ENCODE measurements at regions not wholly inside any gene's neighbourhood (a gene's known extent, or its start where the extent isn't known, plus 50 kb on each side); places are given as distances from the start of the nearest gene placed in this dataset.
A peak's percentile ranks its signal among the peaks of the same experiment; 100 is the strongest.

DNA sequence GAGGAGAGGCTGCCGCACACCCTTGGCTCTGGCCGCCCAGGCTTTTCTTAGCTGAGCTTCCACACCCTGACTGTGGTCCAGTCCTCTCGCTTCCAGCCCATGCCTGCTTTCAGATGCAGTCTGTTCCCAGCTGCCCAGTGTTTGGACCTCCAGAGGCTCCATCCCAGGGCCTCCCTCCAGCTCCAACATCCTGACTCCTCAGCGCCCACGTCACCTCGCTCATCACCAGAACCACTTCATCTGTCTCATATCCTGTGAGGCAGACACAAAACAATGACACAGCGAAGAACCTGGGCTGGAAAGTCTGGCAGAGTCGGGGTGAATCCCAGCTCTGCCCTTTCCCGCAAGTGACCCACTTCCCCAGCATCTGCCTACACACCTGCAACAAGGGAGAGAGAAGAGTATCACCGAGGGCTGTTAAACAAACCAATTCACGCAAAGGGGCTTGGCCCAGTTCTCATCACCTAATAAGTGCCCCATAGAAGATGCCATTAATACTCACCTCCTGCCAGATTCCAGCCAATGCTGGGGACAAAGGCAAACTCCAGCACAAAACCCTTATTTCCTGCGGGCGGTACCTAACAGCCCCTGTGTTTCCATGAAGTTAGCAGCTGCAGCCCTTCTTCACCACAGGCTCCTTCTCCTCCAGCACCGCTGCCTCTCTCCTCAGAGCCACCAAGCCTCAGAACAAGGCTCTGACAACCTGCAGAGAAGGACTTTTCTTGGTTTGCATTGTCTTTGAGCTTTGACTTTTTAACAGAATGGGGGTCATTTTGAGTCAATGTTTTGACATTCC, 133.4 kb upstream of the CDH4 start:
- H3K36me3 ChIP-seq (ENCODE audit: control insufficient read depth in 4 of 4, insufficient read depth in 4 of 4, low read length in 3 of 4): no peaks in the 10 kb centered on the region
- ChIA-PET CTCF (interaction anchor here (0.7 to 1.9 kb wide), 4 partner anchors 16 to 908 kb away, joined by 3 to 4 read pairs (median 3); no protein-coding TSS in a partner anchor), POLR2A (no interaction called here)
- H3K27ac ChIP-seq (ENCODE audit: insufficient read depth in 1 of 2, low read depth in 1 of 2, low read length in 2 of 2, poor library complexity in 1 of 2, severe bottlenecking in 2 of 2): no peak overlapping the region
- peaks cover 0 to 17% (median 8%) of the 10 kb centered on the region in 5 experiments for H3K27me3 ChIP-seq (replicated peaks in 2 of 5; ENCODE audit: control insufficient read depth in 4 of 5, insufficient read depth in 5 of 5, low read length in 4 of 5)
- no peaks in the 10 kb centered on the region for H3K9me3 ChIP-seq (ENCODE audit: control extremely low read depth in 1 of 5, control insufficient read depth in 4 of 5, insufficient read depth in 2 of 5, low read depth in 1 of 5, low read length in 4 of 5)
- no peak for DNase-seq
- WGBS (ENCODE audit: insufficient coverage): 88% methylated on average over 9 of the region's 14 CpGs
- no peak overlapping the region for H3K4me3 ChIP-seq (ENCODE audit: control insufficient read depth in 1 of 7, extremely low read depth in 1 of 7, insufficient read depth in 4 of 7, low read depth in 2 of 7, low read length in 6 of 7)
- H3K4me1 ChIP-seq (ENCODE audit: control extremely low read depth in 1 of 4, control insufficient read depth in 4 of 4, insufficient read depth in 4 of 4, low read length in 3 of 4): peaks cover 0 to 2% (median 0%) of the 10 kb centered on the region in 4 experiments

- H3K36me3 ChIP-seq (ENCODE audit: control insufficient read depth in 4 of 4, insufficient read depth in 4 of 4, low read length in 3 of 4): no peaks in the 10 kb centered on the region
- 98% methylated on average over 7 of the region's 10 CpGs for WGBS (ENCODE audit: insufficient coverage)
- H3K4me3 ChIP-seq (ENCODE audit: control insufficient read depth in 1 of 7, extremely low read depth in 1 of 7, insufficient read depth in 4 of 7, low read depth in 2 of 7, low read length in 6 of 7): no peak overlapping the region
- CTCF ChIA-PET: interaction anchor here (0.7 to 1.9 kb wide), 4 partner anchors 16 to 1061 kb away, joined by 3 to 4 read pairs (median 3); no protein-coding TSS in a partner anchor
- no peaks in the 10 kb centered on the region for H3K9me3 ChIP-seq (ENCODE audit: control extremely low read depth in 1 of 5, control insufficient read depth in 4 of 5, insufficient read depth in 2 of 5, low read depth in 1 of 5, low read length in 4 of 5)
- H3K27me3 ChIP-seq (replicated peaks in 2 of 5; ENCODE audit: control insufficient read depth in 4 of 5, insufficient read depth in 5 of 5, low read length in 4 of 5): peaks cover 0 to 17% (median 7%) of the 10 kb centered on the region in 5 experiments
- no peak for DNase-seq
- H3K27ac ChIP-seq (ENCODE audit: insufficient read depth in 1 of 2, low read depth in 1 of 2, low read length in 2 of 2, poor library complexity in 1 of 2, severe bottlenecking in 2 of 2): no peak overlapping the region
- H3K4me1 ChIP-seq (ENCODE audit: control extremely low read depth in 1 of 4, control insufficient read depth in 4 of 4, insufficient read depth in 4 of 4, low read length in 3 of 4): peaks cover 0 to 2% (median 0%) of the 10 kb centered on the region in 4 experiments
- POLR2A ChIA-PET: no interaction called here
These were observed 132.8 kb upstream of the CDH4 start for GRCh38 chr20:61119273-61119672.

DNA sequence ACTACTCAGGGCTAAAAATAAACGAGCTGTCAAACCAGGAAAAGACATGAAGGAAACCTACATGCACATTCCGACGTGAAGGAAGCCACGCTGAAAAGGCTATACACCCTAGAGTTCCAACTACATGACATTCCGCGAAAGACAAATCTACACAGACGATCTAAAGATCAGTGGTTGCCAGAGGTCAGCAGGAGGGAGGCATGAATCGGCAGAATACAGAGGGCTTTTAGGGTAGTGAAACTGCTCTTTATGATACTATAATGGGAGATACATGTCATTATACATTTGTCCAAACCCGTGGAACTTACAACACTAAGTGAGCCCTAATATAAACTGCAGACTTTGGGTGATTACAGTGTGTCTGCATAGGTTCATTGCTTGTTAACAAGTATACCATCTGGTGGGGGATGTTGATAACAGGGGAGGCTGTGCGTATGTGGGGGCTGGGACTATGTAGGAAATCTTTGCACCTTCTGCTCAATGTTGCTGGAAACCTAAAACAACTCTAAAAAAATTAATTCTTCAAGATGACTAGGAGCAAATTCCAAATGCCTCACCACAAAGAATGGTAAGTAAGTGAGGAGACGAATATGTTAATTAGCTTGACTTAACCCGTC, 132.2 kb upstream of the CDH4 start:
- Histone ChIP-seq H3K27me3 (replicated peaks in 2 of 5; ENCODE audit: control insufficient read depth in 4 of 5, insufficient read depth in 5 of 5, low read length in 4 of 5) (peaks cover 0 to 17% (median 7%) of the 10 kb centered on the region in 5 experiments), H3K4me3 (ENCODE audit: control insufficient read depth in 1 of 7, extremely low read depth in 1 of 7, insufficient read depth in 4 of 7, low read depth in 2 of 7, low read length in 6 of 7) (no peak overlapping the region), H3K27ac (ENCODE audit: insufficient read depth in 1 of 2, low read depth in 1 of 2, low read length in 2 of 2, poor library complexity in 1 of 2, severe bottlenecking in 2 of 2) (no peak overlapping the region), H3K9me3 (ENCODE audit: control extremely low read depth in 1 of 5, control insufficient read depth in 4 of 5, insufficient read depth in 2 of 5, low read depth in 1 of 5, low read length in 4 of 5) (no peaks in the 10 kb centered on the region), H3K4me1 (ENCODE audit: control extremely low read depth in 1 of 4, control insufficient read depth in 4 of 4, insufficient read depth in 4 of 4, low read length in 3 of 4) (peaks cover 0 to 2% (median 0%) of the 10 kb centered on the region in 4 experiments), H3K36me3 (ENCODE audit: control insufficient read depth in 4 of 4, insufficient read depth in 4 of 4, low read length in 3 of 4) (no peaks in the 10 kb centered on the region)
- peak in 1 of 3 donors; percentile 2 for DNase-seq
- WGBS (ENCODE audit: insufficient coverage): 40% methylated on average over 3 of the region's 12 CpGs
- POLR2A ChIA-PET: no interaction called here
- CTCF ChIA-PET: interaction anchor here (1.2 to 1.9 kb wide), 2 partner anchors 910 to 1062 kb away, joined by 3 to 4 read pairs; no protein-coding TSS in a partner anchor

DNA sequence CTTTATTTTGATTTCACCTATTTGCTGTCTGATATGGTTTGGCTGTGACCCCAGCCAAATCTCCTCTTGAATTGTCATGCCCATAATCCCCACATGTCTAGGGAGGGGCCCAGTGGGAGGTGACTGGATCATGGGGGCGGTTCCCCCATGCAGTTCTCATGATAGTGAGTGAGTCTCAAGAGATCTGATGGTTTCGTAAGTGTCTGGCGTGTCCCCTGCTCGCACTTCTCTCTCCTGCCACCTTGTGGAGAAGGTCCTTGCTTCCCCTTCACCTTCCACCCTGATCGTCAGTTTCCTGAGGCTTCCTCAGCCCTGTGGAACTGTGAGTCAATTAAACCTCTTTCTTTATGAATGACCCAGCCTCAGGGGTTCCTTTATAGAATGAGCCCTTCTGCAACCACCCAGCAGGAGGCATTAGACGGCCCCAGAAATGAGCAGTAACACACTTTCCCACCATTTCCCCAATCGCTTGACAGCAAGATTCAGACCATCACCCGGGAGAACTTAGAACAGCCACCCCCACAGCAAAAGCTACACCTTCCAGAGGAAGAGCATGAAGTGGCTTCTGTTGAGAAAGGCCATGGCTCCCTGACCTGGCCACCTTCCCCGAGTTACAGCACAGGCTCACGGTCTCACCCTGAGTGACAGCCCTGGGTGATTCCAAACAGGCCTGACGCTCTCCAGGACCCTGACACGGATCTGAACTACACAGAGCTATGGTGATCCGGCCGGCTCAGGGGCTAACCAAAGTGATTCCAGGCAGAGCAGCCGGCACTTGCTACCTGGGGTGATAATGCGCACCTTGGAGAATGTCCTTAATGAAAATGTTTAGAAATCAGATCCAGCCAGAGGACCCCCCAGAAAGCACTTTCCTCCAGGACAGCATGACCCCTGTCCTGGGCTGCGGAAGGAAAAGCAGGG, 131.2 kb upstream of the CDH4 start:
- WGBS (ENCODE audit: insufficient coverage): 53% methylated on average over 14 of the region's 17 CpGs
- Histone ChIP-seq H3K27ac (ENCODE audit: insufficient read depth in 1 of 2, low read depth in 1 of 2, low read length in 2 of 2, poor library complexity in 1 of 2, severe bottlenecking in 2 of 2) (no peak overlapping the region), H3K4me1 (ENCODE audit: control extremely low read depth in 1 of 4, control insufficient read depth in 4 of 4, insufficient read depth in 4 of 4, low read length in 3 of 4) (peaks cover 0 to 2% (median 0%) of the 10 kb centered on the region in 4 experiments), H3K9me3 (ENCODE audit: control extremely low read depth in 1 of 5, control insufficient read depth in 4 of 5, insufficient read depth in 2 of 5, low read depth in 1 of 5, low read length in 4 of 5) (no peaks in the 10 kb centered on the region), H3K36me3 (ENCODE audit: control insufficient read depth in 4 of 4, insufficient read depth in 4 of 4, low read length in 3 of 4) (no peaks in the 10 kb centered on the region), H3K4me3 (ENCODE audit: control insufficient read depth in 1 of 7, extremely low read depth in 1 of 7, insufficient read depth in 4 of 7, low read depth in 2 of 7, low read length in 6 of 7) (no peak overlapping the region), H3K27me3 (replicated peaks in 2 of 5; ENCODE audit: control insufficient read depth in 4 of 5, insufficient read depth in 5 of 5, low read length in 4 of 5) (peaks cover 0 to 17% (median 7%) of the 10 kb centered on the region in 5 experiments)
- ChIA-PET CTCF (interaction anchor here (1.2 kb wide), 1 partner anchor 1064 kb away, joined by 5 read pairs; no protein-coding TSS in a partner anchor), POLR2A (no interaction called here)
- DNase-seq: peak; percentile 71 to 84 (median 78)

DNA sequence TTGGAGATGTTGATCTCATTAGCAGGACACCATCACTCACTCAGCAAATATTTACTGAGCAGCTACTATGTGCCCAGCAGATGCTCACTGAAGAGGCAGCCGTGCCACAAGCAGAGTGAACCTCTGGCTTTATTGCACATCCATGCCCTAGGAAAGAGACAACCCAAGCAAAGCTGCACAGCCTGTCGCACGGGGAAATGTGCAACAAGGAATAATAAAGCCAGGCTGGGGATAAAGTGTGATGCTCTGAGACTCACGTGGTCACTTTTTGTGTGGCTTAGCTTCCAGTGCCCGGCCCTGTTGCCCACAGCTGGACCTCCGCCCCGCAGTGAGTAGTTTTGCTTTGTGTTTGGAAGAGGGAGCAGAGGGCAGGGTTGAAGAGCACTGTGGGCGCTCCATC, 130.4 kb upstream of the CDH4 start:
- Histone ChIP-seq H3K27ac (ENCODE audit: insufficient read depth in 1 of 2, low read depth in 1 of 2, low read length in 2 of 2, poor library complexity in 1 of 2, severe bottlenecking in 2 of 2) (no peak overlapping the region), H3K4me3 (ENCODE audit: control insufficient read depth in 1 of 7, extremely low read depth in 1 of 7, insufficient read depth in 4 of 7, low read depth in 2 of 7, low read length in 6 of 7) (no peak overlapping the region), H3K27me3 (replicated peaks in 2 of 5; ENCODE audit: control insufficient read depth in 4 of 5, insufficient read depth in 5 of 5, low read length in 4 of 5) (peaks cover 0 to 17% (median 7%) of the 10 kb centered on the region in 5 experiments), H3K9me3 (ENCODE audit: control extremely low read depth in 1 of 5, control insufficient read depth in 4 of 5, insufficient read depth in 2 of 5, low read depth in 1 of 5, low read length in 4 of 5) (no peaks in the 10 kb centered on the region), H3K36me3 (ENCODE audit: control insufficient read depth in 4 of 4, insufficient read depth in 4 of 4, low read length in 3 of 4) (no peaks in the 10 kb centered on the region), H3K4me1 (ENCODE audit: control extremely low read depth in 1 of 4, control insufficient read depth in 4 of 4, insufficient read depth in 4 of 4, low read length in 3 of 4) (peaks cover 0 to 2% (median 0%) of the 10 kb centered on the region in 4 experiments)
- CTCF ChIA-PET: interaction anchor here (1.2 kb wide), 1 partner anchor 1065 kb away, joined by 5 read pairs; no protein-coding TSS in a partner anchor
- POLR2A ChIA-PET: interaction anchor here (0.6 kb wide), 1 partner anchor 8 kb away, joined by 4 read pairs; no protein-coding TSS in a partner anchor
- DNase-seq: no peak
- WGBS (ENCODE audit: insufficient coverage): 96% methylated on average over 5 of the region's 8 CpGs

- WGBS (ENCODE audit: insufficient coverage): 98% methylated on average over 6 of the region's 7 CpGs
- Histone ChIP-seq H3K9me3 (ENCODE audit: control extremely low read depth in 1 of 5, control insufficient read depth in 4 of 5, insufficient read depth in 2 of 5, low read depth in 1 of 5, low read length in 4 of 5) (no peaks in the 10 kb centered on the region), H3K36me3 (ENCODE audit: control insufficient read depth in 4 of 4, insufficient read depth in 4 of 4, low read length in 3 of 4) (no peaks in the 10 kb centered on the region)
These were observed 128.8 kb upstream of the CDH4 start for GRCh38 chr20:61123286-61123685.

More at GRCh38 chr20:61123286-61123685, 128.8 kb upstream of the CDH4 start:
- Histone ChIP-seq H3K27ac (ENCODE audit: insufficient read depth in 1 of 2, low read depth in 1 of 2, low read length in 2 of 2, poor library complexity in 1 of 2, severe bottlenecking in 2 of 2) (no peak overlapping the region), H3K27me3 (replicated peaks in 2 of 5; ENCODE audit: control insufficient read depth in 4 of 5, insufficient read depth in 5 of 5, low read length in 4 of 5) (peaks cover 0 to 14% (median 7%) of the 10 kb centered on the region in 5 experiments), H3K4me3 (ENCODE audit: control insufficient read depth in 1 of 7, extremely low read depth in 1 of 7, insufficient read depth in 4 of 7, low read depth in 2 of 7, low read length in 6 of 7) (no peak overlapping the region), H3K4me1 (ENCODE audit: control extremely low read depth in 1 of 4, control insufficient read depth in 4 of 4, insufficient read depth in 4 of 4, low read length in 3 of 4) (peaks cover 0 to 2% (median 0%) of the 10 kb centered on the region in 4 experiments)
- no peak for DNase-seq
- ChIA-PET POLR2A (no interaction called here), CTCF (interaction anchor here (1.1 to 1.5 kb wide), 3 partner anchors 10 to 913 kb away, joined by 3 to 4 read pairs (median 3); no protein-coding TSS in a partner anchor)

Measured in common myeloid progenitor, CD34-positive (primary cell).